ENCODE measurements at regions not wholly inside any gene's neighbourhood (a gene's known extent, or its start where the extent isn't known, plus 50 kb on each side); places are given as distances from the start of the nearest gene placed in this dataset.
"Not testable (repeated sequence)": the region's sequence is repeated elsewhere in the genome, so short reads cannot be mapped to it uniquely, and the experiment has no call there.

DNA sequence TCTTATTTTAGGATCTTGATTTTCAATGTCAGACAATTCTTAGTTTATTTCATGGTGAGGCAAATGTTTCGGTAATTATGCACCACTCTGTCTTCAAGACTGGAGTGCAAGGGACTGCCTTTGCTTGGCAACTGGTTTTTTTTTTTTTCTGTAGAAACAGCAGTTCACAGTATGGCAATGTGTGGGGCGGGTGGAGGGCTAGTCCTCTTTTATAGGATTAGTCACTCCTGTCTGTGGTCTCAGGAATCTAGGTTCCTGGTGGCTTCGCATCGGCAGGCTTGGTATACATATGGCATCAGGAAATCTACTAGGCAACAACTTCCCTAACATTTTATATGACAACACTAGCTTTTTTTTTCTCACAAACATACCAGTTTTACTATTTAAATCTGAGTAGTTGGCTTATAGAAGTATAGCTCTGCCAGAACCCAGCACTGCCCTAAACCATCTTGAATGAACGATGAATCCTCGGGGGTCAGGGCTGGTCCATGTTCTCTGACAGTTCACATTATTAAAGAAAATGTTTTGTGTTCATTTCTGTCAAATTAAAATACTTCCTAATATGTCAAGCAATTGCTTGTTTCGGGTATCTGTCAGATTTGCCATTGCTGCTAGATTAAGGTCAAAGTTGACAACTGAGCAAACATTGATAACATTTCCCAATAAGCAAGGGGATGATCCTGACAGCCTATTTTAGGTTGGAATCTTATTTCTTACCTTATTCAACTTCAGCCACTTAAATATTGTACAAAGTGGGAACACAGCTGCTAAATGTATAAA lies 289.7 kb upstream of the VSTM2A start:
- DNase-seq (ENCODE audit: low read depth in 2 of 2): no peak

DNA sequence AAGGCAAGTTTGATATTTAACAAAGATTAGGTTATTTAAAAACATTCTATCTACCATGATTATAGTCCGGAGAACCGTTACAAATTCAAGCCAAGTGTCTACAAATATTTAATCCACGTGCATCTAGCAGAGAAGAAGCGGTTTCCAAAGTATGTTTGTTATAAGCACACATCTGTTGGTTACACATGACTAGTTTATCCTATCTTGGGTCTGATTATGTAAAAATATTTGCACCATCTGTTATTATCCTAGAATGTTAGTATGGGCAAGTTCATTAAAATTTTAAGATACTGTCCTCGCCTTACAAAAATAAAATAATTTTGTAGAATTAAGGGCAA lies 289.2 kb upstream of the VSTM2A start:
- DNase-seq (ENCODE audit: low read depth in 2 of 2): no peak

DNA sequence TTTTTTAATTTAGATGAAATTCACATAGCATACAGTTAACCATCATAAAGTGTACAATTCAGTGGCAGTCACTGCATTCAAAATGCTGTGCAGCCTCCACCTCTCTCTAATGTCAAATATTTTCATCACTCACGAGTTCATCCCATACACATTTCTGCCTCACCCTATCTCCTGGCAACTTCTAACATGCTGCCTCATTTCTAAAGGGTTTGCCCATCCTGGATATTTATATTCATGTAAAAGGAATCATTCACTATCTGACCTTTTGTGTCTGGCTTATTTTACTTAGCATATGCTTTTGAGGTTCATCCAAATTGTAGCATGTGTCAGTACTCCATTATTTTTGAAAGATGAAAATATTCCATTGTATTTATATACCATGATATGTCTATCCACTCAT lies 286.9 kb upstream of the VSTM2A start:
- no peak for DNase-seq (ENCODE audit: low read depth in 2 of 2)

DNA sequence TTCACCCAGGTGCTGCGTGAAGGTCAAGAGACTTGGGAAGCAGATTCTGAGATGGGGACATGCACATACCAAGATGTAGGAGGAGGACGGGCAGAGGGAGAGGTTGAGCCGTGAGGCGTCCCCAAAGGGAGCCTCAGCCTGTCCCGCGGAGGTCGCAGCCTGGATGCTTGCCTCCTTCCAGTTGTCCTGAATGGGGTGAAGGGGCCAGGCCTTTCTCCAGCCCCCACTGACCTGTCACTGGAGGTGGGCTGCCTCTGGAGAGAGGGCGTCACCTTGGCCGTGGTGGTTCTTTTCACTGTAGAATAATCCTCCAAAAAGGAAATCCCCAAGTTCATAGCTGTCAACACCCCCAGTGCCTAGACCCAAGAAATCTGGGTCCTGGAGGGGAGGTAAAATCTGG lies 283.0 kb upstream of the VSTM2A start:
- no peak for DNase-seq (ENCODE audit: low read depth in 2 of 2)

DNA sequence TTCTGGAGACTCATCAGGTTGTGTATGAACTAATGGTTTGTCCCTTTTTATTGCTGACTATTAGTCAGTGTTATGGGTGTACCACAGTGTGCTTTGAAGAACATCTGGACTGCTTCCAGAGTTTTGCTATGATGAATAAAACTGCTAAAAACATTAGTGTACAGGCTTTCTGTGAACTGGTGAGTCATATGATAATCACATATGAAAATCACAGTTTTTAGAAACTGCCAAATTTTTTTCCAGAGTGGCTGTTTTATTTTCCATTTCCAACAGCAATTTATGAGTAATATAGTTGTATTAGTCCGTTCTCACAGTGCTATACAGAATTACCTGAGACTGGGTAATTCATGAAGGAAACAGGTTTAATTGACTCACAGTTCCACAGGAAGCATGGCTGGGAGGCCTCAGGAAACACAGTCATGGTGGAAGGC lies 281.2 kb upstream of the VSTM2A start:
- DNase-seq (ENCODE audit: low read depth in 2 of 2): no peak

DNA sequence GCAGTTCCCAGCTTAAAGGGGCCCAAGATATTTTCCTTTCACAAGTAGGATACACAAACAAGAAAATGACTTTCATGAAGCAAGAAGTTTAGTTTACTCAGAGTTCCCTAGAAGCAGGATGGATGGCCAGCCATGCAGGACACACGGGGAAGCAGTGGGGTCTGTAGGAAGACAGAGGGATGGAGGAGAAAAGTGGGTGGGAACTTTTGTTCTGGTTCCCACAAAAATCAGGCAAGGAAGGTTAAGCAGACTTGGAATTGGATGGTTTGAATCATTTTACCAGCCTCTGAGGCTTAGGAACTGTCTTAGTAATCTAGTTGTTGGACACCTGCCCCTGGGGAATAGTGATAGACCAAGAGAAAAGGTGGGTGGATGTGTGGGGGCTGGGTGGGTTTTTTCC lies 263.3 kb upstream of the VSTM2A start:
- DNase-seq (ENCODE audit: low read depth in 2 of 2): no peak

DNA sequence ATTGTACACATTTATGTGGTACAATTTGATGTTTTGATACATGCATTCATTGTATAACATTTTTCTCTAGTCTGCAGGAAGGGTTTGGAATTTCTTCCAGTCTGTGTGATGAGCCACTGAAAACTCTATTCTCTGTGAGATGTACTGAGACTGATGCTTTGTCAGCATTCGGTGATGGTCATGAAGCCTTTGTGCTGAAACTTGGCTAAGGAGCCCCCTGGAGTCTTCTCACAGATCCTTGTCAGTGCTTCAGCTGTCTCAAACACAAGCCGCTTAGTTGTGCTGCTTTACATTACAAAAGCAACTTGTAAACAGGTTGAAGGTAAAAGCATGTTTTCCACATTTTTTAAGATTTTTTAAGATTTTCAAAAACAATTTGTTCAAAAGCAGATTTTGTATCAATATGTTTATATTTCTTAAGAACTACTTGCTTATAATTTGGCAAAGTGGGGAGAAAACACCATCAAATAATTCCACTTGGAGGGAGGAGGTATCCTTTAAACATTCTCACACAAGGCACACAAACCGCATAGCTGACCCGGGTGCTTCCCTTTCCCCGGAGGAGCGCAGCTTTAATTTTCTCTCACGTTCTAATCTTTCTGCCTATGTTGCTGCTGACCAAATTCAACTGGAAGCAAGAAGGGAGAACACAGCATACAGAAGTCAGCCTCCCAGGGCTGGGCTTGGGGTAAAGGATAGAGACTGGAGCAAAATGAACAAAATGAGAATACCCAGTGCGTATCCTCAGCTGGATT lies 249.8 kb upstream of the VSTM2A start:
- DNase-seq (ENCODE audit: low read depth in 2 of 2): no peak

DNA sequence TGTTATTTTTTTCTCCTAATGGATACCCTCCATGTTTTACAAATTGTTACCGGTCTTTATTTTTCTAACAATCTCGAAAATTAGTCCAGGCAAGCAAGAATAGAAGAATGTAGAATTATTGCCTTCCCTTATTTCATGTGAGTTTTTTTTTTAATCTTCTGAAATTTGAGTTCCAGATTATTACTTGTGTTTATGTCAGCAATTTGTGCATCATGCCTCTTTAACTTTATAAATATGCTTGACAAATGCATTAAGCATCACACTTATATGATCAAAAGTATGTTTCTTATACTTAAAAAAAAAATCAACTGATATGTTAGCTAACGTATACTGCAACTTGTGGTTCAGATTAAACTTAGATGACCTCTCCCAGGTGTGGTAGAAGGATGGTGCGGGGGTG lies 242.7 kb upstream of the VSTM2A start:
- no peak for DNase-seq (ENCODE audit: low read depth in 2 of 2)

DNA sequence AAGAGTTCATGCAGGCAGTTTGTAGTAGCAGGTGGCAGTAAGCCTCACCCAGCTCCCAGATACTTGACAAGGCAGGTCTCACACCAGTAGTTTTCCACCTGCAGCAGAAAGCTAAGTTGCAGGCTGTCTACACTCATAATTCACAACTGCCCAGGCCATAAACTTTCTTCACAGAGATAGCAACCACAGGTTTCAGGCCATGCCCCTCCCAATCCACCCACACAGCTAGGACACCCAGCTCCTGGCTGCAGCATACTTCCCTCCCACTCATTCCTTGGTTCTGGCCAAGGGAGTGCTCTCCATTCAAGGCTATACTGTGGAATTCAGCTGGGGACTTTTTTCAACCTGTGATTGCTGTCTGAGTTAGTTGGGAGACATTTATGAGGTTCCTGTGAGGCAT lies 226.2 kb upstream of the VSTM2A start:
- not testable (repeated sequence) for DNase-seq (ENCODE audit: low read depth in 2 of 2)

DNA sequence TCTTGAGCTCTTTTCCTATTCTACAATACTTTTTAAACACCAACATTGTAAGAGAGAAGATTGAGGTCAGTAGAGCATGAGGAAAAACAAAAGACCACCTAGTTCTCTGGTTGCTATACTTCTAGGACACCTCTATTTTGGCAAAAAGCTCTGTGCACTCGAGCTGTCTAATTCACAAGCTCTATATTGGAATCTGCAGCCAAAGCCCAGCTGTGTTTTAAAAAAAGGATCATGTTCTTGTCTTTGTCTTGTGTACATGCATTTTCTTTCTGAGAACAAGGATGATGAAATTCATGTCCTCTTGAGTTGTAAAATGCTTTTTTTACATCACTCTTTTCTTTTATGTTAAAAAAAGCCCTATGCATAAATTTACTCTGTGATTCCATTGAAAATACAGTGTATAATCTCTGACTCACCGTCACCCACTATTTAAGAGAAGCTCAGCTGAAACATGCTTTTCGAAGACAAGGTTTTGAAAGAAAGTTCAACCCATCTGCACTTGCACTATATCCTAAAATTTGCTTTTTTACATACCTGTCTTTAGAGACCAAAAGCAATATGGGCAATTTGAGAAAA lies 215.5 kb upstream of the VSTM2A start:
- no peak for DNase-seq (ENCODE audit: low read depth in 2 of 2)

DNA sequence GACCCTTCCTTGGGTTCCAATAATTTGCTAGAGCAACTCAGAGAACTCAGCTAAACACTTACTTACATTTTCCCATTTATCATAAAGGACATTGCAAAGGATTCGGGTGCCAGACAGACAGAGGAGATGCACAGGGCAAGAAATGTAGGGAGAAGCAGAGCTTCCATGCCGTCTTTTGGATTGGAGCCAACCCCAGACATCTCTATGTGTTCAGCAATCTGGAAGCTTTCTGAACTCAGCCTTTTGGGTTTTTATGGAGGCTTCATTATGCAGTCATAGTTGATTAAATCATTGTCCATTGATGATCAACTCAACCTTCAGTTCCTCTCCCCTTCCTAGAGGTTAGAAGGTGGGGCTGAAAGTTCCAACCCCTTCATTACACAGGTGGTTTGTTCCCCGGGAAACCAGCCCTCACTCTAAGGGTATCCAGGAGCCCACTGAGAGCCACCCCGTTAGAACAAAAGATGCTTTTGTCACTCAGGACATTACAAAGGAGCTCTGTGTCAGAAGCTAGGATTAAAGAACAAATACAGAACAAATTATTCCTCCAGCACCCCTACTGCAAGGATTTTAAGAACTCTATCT lies 211.9 kb upstream of the VSTM2A start:
- no peak for DNase-seq (ENCODE audit: low read depth in 2 of 2)

DNA sequence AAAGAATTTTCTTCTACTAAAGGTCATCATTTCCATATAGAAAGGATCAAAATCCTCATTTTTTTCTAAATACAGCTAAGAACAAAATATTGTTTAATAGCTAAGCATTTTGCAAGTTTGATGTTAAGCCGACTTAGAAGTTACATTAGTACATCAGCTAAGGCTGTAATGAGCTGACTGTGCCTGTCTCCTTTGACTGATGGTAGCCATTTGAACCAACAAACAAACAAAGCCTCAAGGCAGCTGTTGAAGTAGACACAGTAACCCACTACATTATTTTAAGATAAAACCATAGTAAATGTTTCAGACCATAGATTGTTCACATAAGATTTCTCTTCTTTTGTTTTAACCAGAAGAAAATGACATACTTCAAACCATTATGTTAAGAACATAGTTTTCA lies 210.9 kb upstream of the VSTM2A start:
- no peak for DNase-seq (ENCODE audit: low read depth in 2 of 2)

DNA sequence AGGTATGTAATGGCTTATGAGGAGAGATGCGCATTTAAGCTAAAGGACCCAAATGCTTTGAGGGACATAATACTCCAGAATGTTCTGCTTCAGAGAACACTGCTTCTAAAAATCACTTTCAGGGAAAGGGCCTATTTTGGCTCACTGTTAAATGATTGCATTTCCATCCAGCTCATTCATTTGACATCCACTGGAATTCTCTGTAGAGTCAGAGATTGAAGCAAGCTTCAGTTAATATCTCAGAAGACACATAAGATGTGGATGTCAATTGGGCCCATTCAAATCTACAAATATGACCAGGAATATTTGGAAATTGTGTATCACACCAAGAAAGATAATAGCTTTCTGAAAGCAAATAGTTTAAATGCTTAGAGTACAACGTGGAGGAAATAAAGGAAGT lies 209.9 kb upstream of the VSTM2A start:
- DNase-seq (ENCODE audit: low read depth in 2 of 2): no peak

DNA sequence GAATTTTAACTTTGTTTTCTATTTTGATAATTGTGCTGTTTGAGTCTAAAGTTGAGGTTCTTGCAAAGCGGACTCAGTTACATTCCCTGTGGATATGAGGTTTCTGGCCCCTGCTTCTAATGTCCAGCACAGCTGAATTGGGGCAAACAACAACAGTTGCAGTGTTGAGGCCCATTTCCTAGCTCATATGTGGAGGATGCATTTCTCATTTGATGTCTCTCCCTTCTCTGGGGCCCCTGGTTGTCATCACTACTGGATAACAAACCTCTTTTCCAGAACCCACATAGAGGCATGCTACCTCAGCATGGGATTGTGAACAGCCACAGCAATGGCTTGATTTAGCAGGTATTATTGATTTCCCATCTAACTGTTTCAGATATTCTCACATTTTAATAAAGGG lies 208.2 kb upstream of the VSTM2A start:
- no peak for DNase-seq (ENCODE audit: low read depth in 2 of 2)

DNA sequence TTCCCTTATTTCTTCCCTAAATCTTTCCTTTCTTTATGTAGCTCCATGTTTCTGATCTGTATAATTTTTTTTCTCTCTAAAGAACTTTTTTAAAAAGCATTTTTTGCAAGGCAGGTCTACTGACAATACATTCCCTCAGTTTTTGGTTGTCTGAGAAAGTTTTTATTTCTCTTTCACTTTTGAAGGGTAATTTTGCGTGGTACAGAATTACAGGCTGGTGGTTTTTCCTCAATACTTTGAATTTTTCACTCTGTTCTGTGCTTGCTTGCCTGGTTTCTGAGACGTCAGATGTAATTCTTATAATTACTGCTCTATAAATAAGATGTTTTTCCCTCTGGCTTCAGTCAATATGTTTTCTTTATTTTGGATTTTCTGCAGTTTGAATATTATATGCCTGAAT lies 205.4 kb upstream of the VSTM2A start:
- DNase-seq (ENCODE audit: low read depth in 2 of 2): no peak

DNA sequence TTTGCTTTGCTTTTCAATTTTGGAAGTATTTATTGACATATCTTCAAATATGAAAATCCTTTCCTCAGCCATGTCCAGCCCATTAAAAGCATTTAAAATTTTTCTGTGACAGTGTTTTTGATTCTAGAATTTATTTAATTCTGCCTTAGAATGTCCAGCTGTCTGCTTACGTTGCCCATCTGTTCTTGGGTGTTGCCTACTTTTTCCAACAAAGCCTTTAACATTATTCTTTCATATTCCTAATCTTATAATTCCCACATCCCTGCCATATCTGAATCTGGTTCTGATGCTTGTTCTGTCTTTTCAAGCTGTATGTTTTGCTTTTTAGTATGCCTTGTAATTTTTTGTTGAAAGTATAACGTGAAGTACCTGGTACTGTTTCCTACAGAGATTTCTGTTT lies 204.7 kb upstream of the VSTM2A start:
- DNase-seq (ENCODE audit: low read depth in 2 of 2): no peak

DNA sequence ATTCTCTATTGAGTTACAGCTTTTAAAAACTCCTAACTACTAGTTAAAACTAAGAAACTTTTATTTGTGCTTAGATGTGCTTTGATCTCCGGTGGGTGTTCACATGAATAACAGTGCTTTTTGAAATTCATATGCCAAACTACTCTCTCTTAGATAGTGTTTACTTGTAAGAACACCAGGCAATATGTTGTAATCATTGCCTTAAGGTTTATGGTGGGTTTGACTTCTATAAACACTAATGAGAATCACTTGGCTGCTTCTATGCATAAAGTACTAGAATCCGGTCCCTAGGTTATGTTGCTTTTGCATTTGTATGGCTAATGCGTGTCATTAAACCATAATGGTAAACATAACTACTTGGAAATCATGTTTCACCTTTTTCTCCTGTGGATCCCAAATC lies 203.9 kb upstream of the VSTM2A start:
- DNase-seq (ENCODE audit: low read depth in 2 of 2): no peak

DNA sequence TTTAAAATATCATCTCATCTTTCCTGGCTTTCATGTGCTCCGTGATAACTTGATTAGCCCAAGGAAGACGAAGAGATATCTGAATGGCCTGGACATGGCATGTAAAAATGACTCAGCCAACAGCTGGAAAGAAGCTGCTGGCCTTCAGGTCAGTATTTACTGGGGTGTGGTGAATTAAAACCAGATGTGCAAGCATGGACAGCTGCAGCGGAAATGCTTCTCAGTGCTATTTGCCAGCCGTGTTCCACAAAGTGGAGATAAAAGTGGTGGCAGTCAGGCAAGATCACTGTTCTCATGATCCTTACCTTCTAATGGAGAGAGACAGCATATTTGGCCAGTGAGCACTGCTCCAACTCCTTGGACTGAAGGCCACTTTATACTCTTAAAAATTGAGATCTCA lies 203.1 kb upstream of the VSTM2A start:
- DNase-seq (ENCODE audit: low read depth in 2 of 2): no peak

DNA sequence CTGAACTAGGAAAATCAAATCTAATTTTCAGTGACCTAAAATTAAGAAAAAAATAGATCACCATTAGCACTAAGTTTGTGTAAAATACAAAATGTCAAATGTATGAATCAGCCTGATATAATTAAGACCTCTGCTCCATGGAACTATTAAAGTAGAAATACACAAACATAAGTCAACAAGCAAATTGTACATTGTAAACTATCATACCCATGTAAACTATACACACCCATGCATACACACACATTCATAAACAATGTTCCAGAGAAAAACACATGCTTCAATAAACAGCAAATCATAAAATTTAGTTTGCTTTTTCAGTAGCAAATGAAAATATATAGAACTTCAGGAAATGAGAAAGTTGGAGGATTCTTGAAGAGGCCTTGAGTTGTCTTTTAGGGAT lies 199.7 kb upstream of the VSTM2A start:
- no peak for DNase-seq (ENCODE audit: low read depth in 2 of 2)

DNA sequence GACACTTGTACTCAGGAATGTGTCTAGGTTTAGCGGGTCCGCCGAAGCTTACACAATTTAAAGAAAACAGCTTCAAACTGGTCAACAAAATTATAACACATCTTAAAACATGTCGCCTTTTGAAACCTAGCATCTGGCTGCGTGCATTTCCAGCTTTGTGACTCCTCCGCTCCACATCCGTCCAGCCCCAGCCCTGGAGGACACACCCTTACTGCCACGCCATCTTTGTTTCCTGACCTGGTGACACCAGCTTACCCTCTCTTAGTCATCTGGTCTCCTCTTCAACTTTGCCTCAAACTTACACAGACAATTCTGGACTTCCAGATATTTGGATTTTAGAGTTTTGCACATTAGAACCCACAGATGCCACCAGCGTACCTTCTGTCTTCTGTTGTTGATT lies 198.7 kb upstream of the VSTM2A start:
- DNase-seq (ENCODE audit: low read depth in 2 of 2): no peak

DNA sequence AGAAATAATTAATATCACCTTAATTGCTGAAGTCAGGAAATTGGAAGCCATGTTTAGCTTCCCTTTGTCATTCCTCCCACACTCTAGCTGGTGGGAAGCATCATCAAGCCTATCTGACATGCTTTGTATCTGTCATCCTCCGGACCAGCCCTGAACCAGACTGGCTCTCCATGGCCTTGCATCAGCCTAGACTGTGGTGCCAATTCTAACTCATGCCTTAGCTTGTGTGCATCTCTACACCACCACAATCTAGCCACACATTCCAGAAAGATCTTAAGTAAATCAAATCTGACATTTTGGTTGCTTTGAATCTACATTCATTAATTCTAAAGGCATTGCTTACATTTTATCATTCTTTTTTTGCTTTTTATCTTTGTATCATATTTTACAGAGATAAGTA lies 196.4 kb upstream of the VSTM2A start:
- DNase-seq (ENCODE audit: low read depth in 2 of 2): no peak

DNA sequence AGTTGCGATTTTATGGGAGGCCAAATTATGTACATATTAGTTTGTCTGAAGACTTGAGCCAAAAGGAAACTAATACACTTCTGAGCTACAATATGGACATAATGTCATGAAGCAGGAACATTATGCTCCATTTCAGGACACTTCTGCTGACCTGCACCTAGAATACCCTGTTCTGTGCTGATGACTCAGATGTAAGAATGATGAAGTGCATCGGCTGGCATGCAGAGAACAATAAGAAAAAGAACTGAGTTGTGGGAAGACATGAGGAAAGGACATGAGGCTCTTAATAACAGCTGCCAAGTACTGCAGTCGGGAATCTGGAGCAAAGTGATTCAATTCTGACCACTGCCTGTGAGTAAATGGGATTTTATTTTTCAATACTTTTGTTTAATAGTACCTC lies 192.9 kb upstream of the VSTM2A start:
- no peak for DNase-seq (ENCODE audit: low read depth in 2 of 2)

DNA sequence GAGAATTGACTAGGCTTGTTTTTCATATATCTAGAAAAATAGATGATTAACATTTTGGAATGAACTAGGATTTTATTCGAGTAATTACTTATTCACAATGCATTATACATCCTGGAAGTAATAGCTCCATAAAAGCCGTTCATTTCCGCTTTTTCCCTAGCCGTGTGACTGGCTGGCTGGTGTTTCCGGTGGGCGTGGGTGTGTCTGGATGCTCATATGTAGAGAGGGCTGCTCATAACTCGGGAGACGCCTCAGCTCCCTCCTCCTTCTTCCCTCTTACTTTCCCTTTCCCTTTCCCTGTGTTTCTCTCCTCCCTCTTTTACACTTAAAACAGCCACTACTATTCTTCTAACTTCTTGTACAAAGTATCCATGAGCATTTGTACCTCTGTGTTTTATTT lies 187.7 kb upstream of the VSTM2A start:
- no peak for DNase-seq (ENCODE audit: low read depth in 2 of 2)
